ENCODE measurements at regions not wholly inside any gene's neighbourhood (a gene's known extent, or its start where the extent isn't known, plus 50 kb on each side); places are given as distances from the start of the nearest gene placed in this dataset.

GRCh38 chr4:23602720-23603119 lies 287.1 kb downstream of the PPARGC1A start:
- TF ChIP-seq, protein P1, sequence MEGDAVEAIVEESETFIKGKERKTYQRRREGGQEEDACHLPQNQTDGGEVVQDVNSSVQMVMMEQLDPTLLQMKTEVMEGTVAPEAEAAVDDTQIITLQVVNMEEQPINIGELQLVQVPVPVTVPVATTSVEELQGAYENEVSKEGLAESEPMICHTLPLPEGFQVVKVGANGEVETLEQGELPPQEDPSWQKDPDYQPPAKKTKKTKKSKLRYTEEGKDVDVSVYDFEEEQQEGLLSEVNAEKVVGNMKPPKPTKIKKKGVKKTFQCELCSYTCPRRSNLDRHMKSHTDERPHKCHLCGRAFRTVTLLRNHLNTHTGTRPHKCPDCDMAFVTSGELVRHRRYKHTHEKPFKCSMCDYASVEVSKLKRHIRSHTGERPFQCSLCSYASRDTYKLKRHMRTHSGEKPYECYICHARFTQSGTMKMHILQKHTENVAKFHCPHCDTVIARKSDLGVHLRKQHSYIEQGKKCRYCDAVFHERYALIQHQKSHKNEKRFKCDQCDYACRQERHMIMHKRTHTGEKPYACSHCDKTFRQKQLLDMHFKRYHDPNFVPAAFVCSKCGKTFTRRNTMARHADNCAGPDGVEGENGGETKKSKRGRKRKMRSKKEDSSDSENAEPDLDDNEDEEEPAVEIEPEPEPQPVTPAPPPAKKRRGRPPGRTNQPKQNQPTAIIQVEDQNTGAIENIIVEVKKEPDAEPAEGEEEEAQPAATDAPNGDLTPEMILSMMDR (IDR thresholded peaks at IDR 0.05; ENCODE audit: borderline replicate concordance), result no peak
- H3K4me3 ChIP-seq, result no peak overlapping the region
- H3K27ac ChIP-seq (replicated peaks), result no peak overlapping the region
- intact Hi-C loops (cut with micrococcal nuclease), result no loop called here
- H3K9me3 ChIP-seq (replicated peaks), result no peaks in the 10 kb centered on the region
- no peaks in the 10 kb centered on the region for H3K27me3 ChIP-seq (ENCODE audit: low read depth)
- DNase-seq, result no peak
- no peaks in the 10 kb centered on the region for H3K4me1 ChIP-seq
- no peaks in the 10 kb centered on the region for H3K36me3 ChIP-seq

GRCh38 chr4:23594125-23594524 lies 295.7 kb downstream of the PPARGC1A start:
- Histone ChIP-seq H3K27ac (replicated peaks) (no peak overlapping the region), H3K27me3 (ENCODE audit: low read depth) (no peaks in the 10 kb centered on the region), H3K9me3 (replicated peaks) (peaks cover 10% of the 10 kb centered on the region), H3K4me3 (no peak overlapping the region), H3K4me1 (no peaks in the 10 kb centered on the region), H3K36me3 (no peaks in the 10 kb centered on the region)
- intact Hi-C loops (cut with micrococcal nuclease), result no loop called here
- TF ChIP-seq, protein P1 (IDR thresholded peaks at IDR 0.05; ENCODE audit: borderline replicate concordance), result no peak
- no peak for DNase-seq

DNA sequence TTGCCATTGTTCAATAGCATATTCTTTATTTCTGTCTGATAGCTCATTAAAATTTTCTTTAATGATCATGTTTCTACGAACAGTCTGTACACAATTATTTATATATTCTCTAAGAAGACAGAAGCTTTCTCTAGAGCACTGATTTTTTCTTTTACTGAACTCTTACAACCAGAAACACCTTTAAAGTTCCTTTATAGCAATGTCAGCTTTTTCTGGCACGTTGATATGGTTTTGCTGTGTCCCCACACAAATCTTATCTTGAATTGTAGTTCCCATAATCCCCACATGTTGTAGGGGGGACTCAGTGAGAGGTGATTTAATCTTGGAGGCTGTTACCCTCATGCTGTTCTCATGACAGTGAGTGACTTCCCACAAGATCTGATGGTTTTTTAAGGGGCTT lies 299.4 kb downstream of the PPARGC1A start:
- no peak overlapping the region for H3K27ac ChIP-seq (replicated peaks)
- TF ChIP-seq, protein P1 (IDR thresholded peaks at IDR 0.05; ENCODE audit: borderline replicate concordance), result no peak
- H3K9me3 ChIP-seq (replicated peaks), result peaks cover 10% of the 10 kb centered on the region
- DNase-seq, result no peak
- no peaks in the 10 kb centered on the region for H3K4me1 ChIP-seq
- intact Hi-C loops (cut with micrococcal nuclease), result no loop called here
- H3K4me3 ChIP-seq, result no peak overlapping the region
- H3K36me3 ChIP-seq, result no peaks in the 10 kb centered on the region
- H3K27me3 ChIP-seq (ENCODE audit: low read depth), result no peaks in the 10 kb centered on the region

GRCh38 chr4:23584024-23584423 lies 305.8 kb downstream of the PPARGC1A start:
- DNase-seq, result no peak
- TF ChIP-seq, protein P1 (IDR thresholded peaks at IDR 0.05; ENCODE audit: borderline replicate concordance), result no peak
- Histone ChIP-seq H3K4me3 (no peak overlapping the region), H3K27me3 (ENCODE audit: low read depth) (no peaks in the 10 kb centered on the region), H3K27ac (replicated peaks) (no peak overlapping the region), H3K9me3 (replicated peaks) (no peaks in the 10 kb centered on the region), H3K4me1 (no peaks in the 10 kb centered on the region), H3K36me3 (no peaks in the 10 kb centered on the region)
- intact Hi-C loops (cut with micrococcal nuclease), result no loop called here

DNA sequence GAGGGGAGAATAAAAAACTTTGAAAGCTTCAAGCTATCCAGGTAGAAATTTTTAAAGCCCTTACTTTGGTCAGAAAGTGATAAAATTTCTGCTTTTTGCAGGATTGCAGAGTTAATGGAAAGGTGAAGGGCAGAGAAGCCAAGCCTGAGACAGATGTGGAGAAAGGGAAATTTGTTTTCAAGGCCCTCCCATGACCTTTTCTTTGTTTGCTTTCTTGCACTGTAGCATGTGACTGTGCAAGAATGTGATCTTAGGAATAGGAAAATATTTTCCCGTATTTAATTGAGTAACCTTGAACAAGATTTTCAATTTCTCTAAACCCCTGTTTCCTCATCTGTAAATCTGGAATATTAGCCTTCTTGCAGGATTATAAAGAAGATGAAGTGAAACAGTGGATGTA lies 307.2 kb downstream of the PPARGC1A start:
- TF ChIP-seq, protein P1 (IDR thresholded peaks at IDR 0.05; ENCODE audit: borderline replicate concordance), result no peak
- no peaks in the 10 kb centered on the region for H3K4me1 ChIP-seq
- intact Hi-C loops (cut with micrococcal nuclease), result no loop called here
- H3K4me3 ChIP-seq, result no peak overlapping the region
- DNase-seq, result no peak
- H3K27me3 ChIP-seq (ENCODE audit: low read depth), result no peaks in the 10 kb centered on the region
- H3K27ac ChIP-seq (replicated peaks), result no peak overlapping the region
- H3K9me3 ChIP-seq (replicated peaks), result no peaks in the 10 kb centered on the region
- H3K36me3 ChIP-seq, result no peaks in the 10 kb centered on the region

GRCh38 chr4:23579166-23579565 lies 310.7 kb downstream of the PPARGC1A start:
- intact Hi-C loops (cut with micrococcal nuclease), result no loop called here
- TF ChIP-seq, protein P1 (IDR thresholded peaks at IDR 0.05; ENCODE audit: borderline replicate concordance), result no peak
- H3K4me3 ChIP-seq, result no peak overlapping the region
- no peaks in the 10 kb centered on the region for H3K4me1 ChIP-seq
- H3K36me3 ChIP-seq, result no peaks in the 10 kb centered on the region
- no peaks in the 10 kb centered on the region for H3K27me3 ChIP-seq (ENCODE audit: low read depth)
- DNase-seq, result no peak
- peaks cover 7% of the 10 kb centered on the region for H3K9me3 ChIP-seq (replicated peaks)
- no peak overlapping the region for H3K27ac ChIP-seq (replicated peaks)
